C4-2B (cell line): ENCODE measurements at regions not wholly inside any gene's neighbourhood (a gene's known extent, or its start where the extent isn't known, plus 50 kb on each side); places are given as distances from the start of the nearest gene placed in this dataset.

ENCODE experiments used
- CTCF ChIP-seq: fragments of 450-650 bp; conservative IDR thresholded peaks from 2 replicates; pipeline ENCODE4 v1.5.1; 2017; ENCODE audit warnings: mild to moderate bottlenecking
- ZFX ChIP-seq: fragments of 450-650 bp; IDR thresholded peaks from 2 replicates; pipeline ENCODE4 v1.6.1; 2017

- TF ChIP-seq CTCF (no peak), ZFX (no peak)
These were observed 152.6 kb downstream of the PTPN20 start for GRCh38 chr10:47063858-47064257.
